ENCODE measurements at regions not wholly inside any gene's neighbourhood (a gene's known extent, or its start where the extent isn't known, plus 50 kb on each side); places are given as distances from the start of the nearest gene placed in this dataset.

DNA sequence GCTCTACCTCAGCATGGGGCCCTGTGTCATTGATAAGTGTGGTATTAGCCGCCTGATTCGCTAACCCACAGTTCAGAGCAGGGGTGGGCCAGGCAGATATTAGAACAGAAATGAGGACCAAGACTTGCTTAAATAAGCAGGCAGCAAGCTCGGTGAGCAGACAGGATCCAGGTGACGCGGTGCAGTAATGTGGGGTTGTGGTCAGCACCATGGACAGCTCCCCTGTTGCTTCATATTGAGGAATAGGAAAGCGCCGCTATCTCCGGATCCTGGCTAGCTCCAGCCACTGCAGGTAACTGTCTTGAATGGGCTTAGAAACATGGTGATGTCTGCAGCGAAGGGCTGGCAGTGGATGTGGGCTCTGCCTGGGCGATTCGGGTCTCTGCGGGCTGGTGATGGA is 51.3 kb upstream of the GPR26 start (continued):
- TF ChIP-seq HOXA3 (CRISPR knock-in tag; IDR thresholded peaks at IDR 0.05) = peak; percentile 56
- TF ChIP-seq, protein P1, sequence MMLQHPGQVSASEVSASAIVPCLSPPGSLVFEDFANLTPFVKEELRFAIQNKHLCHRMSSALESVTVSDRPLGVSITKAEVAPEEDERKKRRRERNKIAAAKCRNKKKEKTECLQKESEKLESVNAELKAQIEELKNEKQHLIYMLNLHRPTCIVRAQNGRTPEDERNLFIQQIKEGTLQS (CRISPR knock-in tag; IDR thresholded peaks at IDR 0.05) = peak; percentile 47; the same call in 1 of the 2 replicates
- TF ChIP-seq, protein P2, sequence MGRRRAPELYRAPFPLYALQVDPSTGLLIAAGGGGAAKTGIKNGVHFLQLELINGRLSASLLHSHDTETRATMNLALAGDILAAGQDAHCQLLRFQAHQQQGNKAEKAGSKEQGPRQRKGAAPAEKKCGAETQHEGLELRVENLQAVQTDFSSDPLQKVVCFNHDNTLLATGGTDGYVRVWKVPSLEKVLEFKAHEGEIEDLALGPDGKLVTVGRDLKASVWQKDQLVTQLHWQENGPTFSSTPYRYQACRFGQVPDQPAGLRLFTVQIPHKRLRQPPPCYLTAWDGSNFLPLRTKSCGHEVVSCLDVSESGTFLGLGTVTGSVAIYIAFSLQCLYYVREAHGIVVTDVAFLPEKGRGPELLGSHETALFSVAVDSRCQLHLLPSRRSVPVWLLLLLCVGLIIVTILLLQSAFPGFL (CRISPR knock-in tag; IDR thresholded peaks at IDR 0.05) = no peak
- TF ChIP-seq, protein P3, sequence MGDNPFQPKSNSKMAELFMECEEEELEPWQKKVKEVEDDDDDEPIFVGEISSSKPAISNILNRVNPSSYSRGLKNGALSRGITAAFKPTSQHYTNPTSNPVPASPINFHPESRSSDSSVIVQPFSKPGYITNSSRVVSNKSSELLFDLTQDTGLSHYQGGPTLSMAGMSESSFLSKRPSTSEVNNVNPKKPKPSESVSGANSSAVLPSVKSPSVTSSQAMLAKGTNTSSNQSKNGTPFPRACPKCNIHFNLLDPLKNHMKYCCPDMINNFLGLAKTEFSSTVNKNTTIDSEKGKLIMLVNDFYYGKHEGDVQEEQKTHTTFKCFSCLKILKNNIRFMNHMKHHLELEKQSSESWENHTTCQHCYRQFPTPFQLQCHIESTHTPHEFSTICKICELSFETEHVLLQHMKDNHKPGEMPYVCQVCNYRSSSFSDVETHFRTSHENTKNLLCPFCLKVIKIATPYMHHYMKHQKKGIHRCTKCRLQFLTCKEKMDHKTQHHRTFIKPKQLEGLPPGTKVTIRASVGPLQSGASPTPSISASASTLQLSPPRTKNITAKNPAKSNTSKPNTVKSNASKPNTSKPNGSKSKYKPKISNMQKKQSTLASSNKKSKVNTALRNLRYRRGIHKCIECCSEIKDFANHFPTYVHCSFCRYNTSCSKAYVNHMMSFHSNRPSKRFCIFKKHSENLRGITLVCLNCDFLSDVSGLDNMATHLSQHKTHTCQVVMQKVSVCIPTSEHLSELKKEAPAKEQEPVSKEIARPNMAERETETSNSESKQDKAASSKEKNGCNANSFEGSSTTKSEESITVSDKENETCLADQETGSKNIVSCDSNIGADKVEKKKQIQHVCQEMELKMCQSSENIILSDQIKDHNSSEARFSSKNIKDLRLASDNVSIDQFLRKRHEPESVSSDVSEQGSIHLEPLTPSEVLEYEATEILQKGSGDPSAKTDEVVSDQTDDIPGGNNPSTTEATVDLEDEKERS (CRISPR knock-in tag; IDR thresholded peaks at IDR 0.05) = no peak
- TF ChIP-seq CAMTA2 (CRISPR knock-in tag; IDR thresholded peaks at IDR 0.05; ENCODE audit: borderline replicate concordance) = no peak
- TF ChIP-seq NFRKB (IDR thresholded peaks at IDR 0.05) = no peak
- no peak for TF ChIP-seq ZNF34 (CRISPR knock-in tag; IDR thresholded peaks at IDR 0.05; ENCODE audit: borderline replicate concordance)
- TF ChIP-seq, protein P4, sequence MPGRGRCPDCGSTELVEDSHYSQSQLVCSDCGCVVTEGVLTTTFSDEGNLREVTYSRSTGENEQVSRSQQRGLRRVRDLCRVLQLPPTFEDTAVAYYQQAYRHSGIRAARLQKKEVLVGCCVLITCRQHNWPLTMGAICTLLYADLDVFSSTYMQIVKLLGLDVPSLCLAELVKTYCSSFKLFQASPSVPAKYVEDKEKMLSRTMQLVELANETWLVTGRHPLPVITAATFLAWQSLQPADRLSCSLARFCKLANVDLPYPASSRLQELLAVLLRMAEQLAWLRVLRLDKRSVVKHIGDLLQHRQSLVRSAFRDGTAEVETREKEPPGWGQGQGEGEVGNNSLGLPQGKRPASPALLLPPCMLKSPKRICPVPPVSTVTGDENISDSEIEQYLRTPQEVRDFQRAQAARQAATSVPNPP (CRISPR knock-in tag; IDR thresholded peaks at IDR 0.05) = no peak
- TF ChIP-seq, protein P5, sequence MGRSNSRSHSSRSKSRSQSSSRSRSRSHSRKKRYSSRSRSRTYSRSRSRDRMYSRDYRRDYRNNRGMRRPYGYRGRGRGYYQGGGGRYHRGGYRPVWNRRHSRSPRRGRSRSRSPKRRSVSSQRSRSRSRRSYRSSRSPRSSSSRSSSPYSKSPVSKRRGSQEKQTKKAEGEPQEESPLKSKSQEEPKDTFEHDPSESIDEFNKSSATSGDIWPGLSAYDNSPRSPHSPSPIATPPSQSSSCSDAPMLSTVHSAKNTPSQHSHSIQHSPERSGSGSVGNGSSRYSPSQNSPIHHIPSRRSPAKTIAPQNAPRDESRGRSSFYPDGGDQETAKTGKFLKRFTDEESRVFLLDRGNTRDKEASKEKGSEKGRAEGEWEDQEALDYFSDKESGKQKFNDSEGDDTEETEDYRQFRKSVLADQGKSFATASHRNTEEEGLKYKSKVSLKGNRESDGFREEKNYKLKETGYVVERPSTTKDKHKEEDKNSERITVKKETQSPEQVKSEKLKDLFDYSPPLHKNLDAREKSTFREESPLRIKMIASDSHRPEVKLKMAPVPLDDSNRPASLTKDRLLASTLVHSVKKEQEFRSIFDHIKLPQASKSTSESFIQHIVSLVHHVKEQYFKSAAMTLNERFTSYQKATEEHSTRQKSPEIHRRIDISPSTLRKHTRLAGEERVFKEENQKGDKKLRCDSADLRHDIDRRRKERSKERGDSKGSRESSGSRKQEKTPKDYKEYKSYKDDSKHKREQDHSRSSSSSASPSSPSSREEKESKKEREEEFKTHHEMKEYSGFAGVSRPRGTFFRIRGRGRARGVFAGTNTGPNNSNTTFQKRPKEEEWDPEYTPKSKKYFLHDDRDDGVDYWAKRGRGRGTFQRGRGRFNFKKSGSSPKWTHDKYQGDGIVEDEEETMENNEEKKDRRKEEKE (IDR thresholded peaks at IDR 0.05) = no peak
- no peak for TF ChIP-seq TCF7 (IDR thresholded peaks at IDR 0.05; ENCODE audit: low read depth)
- TF ChIP-seq ZKSCAN1 (IDR thresholded peaks at IDR 0.05; ENCODE audit: low read length) = no peak
- TF ChIP-seq, protein P6, sequence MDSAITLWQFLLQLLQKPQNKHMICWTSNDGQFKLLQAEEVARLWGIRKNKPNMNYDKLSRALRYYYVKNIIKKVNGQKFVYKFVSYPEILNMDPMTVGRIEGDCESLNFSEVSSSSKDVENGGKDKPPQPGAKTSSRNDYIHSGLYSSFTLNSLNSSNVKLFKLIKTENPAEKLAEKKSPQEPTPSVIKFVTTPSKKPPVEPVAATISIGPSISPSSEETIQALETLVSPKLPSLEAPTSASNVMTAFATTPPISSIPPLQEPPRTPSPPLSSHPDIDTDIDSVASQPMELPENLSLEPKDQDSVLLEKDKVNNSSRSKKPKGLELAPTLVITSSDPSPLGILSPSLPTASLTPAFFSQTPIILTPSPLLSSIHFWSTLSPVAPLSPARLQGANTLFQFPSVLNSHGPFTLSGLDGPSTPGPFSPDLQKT (CRISPR knock-in tag; IDR thresholded peaks at IDR 0.05; ENCODE audit: borderline replicate concordance) = no peak; the same call in 1 of the 2 replicates
- TF ChIP-seq MBD4 (IDR thresholded peaks at IDR 0.05; ENCODE audit: borderline replicate concordance, low read length) = no peak
- TF ChIP-seq, protein P7, sequence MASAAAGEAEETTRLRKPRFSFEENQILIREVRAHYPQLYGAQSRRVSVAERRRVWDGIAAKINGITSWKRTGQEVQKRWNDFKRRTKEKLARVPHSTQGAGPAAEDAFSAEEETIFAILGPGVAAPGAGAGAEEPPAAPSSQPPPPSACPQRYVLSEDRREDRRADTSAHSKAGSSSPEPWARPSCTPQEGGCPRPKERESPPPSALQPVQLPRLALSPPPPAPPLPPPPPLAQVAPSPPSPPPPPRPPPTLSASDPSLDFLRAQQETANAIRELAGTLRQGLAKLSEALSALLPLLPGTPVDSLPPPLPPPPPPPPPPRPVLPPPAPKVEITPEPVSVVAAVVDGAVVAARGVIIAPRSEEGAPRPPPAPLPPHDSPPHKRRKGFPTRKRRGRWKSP (CRISPR knock-in tag; IDR thresholded peaks at IDR 0.05) = no peak
- TF ChIP-seq FOXO1 (CRISPR knock-in tag; IDR thresholded peaks at IDR 0.05) = no peak
- TF ChIP-seq ZNF138 (CRISPR knock-in tag; IDR thresholded peaks at IDR 0.05; ENCODE audit: low read depth) = peak; percentile 79; the same call in 1 of the 2 replicates
- TF ChIP-seq ZNF737 (CRISPR knock-in tag; IDR thresholded peaks at IDR 0.05; ENCODE audit: borderline replicate concordance) = peak; percentile 70; the same call in 1 of the 2 replicates
- no peak for TF ChIP-seq FOXJ3 (CRISPR knock-in tag; IDR thresholded peaks at IDR 0.05; ENCODE audit: borderline replicate concordance)
- no peak for TF ChIP-seq ZBTB7A (CRISPR knock-in tag; IDR thresholded peaks at IDR 0.05)
- TF ChIP-seq XBP1 (CRISPR knock-in tag; IDR thresholded peaks at IDR 0.05) = peak; percentile 83; the same call in 1 of the 2 replicates
- no peak for TF ChIP-seq ZFP36 (IDR thresholded peaks at IDR 0.05; ENCODE audit: borderline replicate concordance, low read depth, low read length, partially characterized antibody)

All from HepG2 (cell line).